K562 (cell line): ENCODE measurements at regions not wholly inside any gene's neighbourhood (a gene's known extent, or its start where the extent isn't known, plus 50 kb on each side); places are given as distances from the start of the nearest gene placed in this dataset.

Source experiments
- CTBP1 ChIP-seq: fragments of 450-650 bp; IDR thresholded peaks from 2 replicates; pipeline ENCODE4 v1.6.1; 2016; ENCODE audit warnings: borderline replicate concordance
- CTCF ChIP-seq, 3 experiments: IDR thresholded peaks in 2 of 3; conservative IDR thresholded peaks in 1 of 3; 2 replicates each; pipeline ENCODE4 v1.5.1; 2011 to 2012; ENCODE audit warnings: low read length in 3 of 3, mild to moderate bottlenecking in 3 of 3, control low read depth in 2 of 3, improper control_type of control experiment in 1 of 3, inconsistent platforms in 1 of 3, low read depth in 1 of 3, mixed read lengths in 1 of 3, moderate library complexity in 1 of 3; ENCODE audit not compliant: insufficient read depth in 2 of 3
- KDM1A ChIP-seq, 2 experiments: fragments of 450-650 bp; IDR thresholded peaks; 2 replicates each; pipeline ENCODE4 v1.6.1; 2016; ENCODE audit warnings: mild to moderate bottlenecking in 2 of 2
- NRF1 ChIP-seq, 2 experiments: fragments of 450-650 bp; IDR thresholded peaks in 1 of 2; conservative IDR thresholded peaks in 1 of 2; 2 replicates each; pipeline ENCODE4 v1.6.1; 2014; ENCODE audit warnings: mild to moderate bottlenecking in 2 of 2
- SRSF9 ChIP-seq: fragments of 200-400 bp; formaldehyde crosslinking; IDR thresholded peaks from 2 replicates; pipeline ENCODE4 v1.6.1; 2017; ENCODE audit warnings: low read depth, low read length, borderline replicate concordance
- TEAD4 ChIP-seq, 2 experiments: sonication (generic) in 1 of 2; formaldehyde crosslinking in 1 of 2; IDR thresholded peaks; 2 replicates each; pipeline versions ENCODE4 v1.6.1 to v1.8.0; 2012 to 2022; ENCODE audit warnings: borderline replicate concordance in 1 of 2, inconsistent platforms in 1 of 2, low read length in 1 of 2, mild to moderate bottlenecking in 1 of 2, missing genetic modification reagents in 1 of 2
- TRIM24 ChIP-seq, 2 experiments: fragments of 450-650 bp; IDR thresholded peaks; 2 replicates each; pipeline ENCODE4 v1.6.1; 2016
- ZBTB1 ChIP-seq: sonication (generic); formaldehyde crosslinking; IDR thresholded peaks from 2 replicates; pipeline ENCODE4 v1.8.1; 2023; ENCODE audit warnings: missing genetic modification reagents, low read depth, mild to moderate bottlenecking, borderline replicate concordance
- ZFP36 ChIP-seq: fragments of 150-350 bp; IDR thresholded peaks from 2 replicates; pipeline ENCODE4 v1.6.1; 2018; ENCODE audit warnings: low read length, low read depth; ENCODE audit not compliant: partially characterized antibody
- TF ChIP-seq, protein P1 (sequence below): fragments of 150-350 bp; conservative IDR thresholded peaks from 2 replicates; pipeline ENCODE4 v1.6.1; 2014; ENCODE audit warnings: low read length

GRCh38 chr18:27662537-27662936 is 477.4 kb upstream of the CHST9 start:
- TF ChIP-seq KDM1A (IDR thresholded peaks at IDR 0.05) = no peak
- TF ChIP-seq CTCF (IDR thresholded peaks at IDR 0.05 in 2 of 3, conservative IDR thresholded peaks at IDR 0.05 in 1 of 3; ENCODE audit: insufficient read depth in 2 of 3, low read depth in 1 of 3, low read length in 3 of 3) = no peak
- TF ChIP-seq NRF1 (conservative IDR thresholded peaks at IDR 0.05 in 1 of 2, IDR thresholded peaks at IDR 0.05 in 1 of 2) = no peak
- no peak for TF ChIP-seq TEAD4 (IDR thresholded peaks at IDR 0.05; ENCODE audit: low read length)
- no peak for TF ChIP-seq TEAD4 (CRISPR knock-in tag; IDR thresholded peaks at IDR 0.05; ENCODE audit: borderline replicate concordance)
- TF ChIP-seq, protein P1, sequence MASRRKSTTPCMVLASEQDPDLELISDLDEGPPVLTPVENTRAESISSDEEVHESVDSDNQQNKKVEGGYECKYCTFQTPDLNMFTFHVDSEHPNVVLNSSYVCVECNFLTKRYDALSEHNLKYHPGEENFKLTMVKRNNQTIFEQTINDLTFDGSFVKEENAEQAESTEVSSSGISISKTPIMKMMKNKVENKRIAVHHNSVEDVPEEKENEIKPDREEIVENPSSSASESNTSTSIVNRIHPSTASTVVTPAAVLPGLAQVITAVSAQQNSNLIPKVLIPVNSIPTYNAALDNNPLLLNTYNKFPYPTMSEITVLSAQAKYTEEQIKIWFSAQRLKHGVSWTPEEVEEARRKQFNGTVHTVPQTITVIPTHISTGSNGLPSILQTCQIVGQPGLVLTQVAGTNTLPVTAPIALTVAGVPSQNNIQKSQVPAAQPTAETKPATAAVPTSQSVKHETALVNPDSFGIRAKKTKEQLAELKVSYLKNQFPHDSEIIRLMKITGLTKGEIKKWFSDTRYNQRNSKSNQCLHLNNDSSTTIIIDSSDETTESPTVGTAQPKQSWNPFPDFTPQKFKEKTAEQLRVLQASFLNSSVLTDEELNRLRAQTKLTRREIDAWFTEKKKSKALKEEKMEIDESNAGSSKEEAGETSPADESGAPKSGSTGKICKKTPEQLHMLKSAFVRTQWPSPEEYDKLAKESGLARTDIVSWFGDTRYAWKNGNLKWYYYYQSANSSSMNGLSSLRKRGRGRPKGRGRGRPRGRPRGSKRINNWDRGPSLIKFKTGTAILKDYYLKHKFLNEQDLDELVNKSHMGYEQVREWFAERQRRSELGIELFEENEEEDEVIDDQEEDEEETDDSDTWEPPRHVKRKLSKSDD = no peak
- TF ChIP-seq TRIM24 (IDR thresholded peaks at IDR 0.05) = no peak
- no peak for TF ChIP-seq SRSF9
- no peak for TF ChIP-seq ZFP36
- TF ChIP-seq ZBTB1 (CRISPR knock-in tag) = no peak
- TF ChIP-seq CTBP1 = no peak
